ENCODE measurements at regions not wholly inside any gene's neighbourhood (a gene's known extent, or its start where the extent isn't known, plus 50 kb on each side); places are given as distances from the start of the nearest gene placed in this dataset.
A peak's percentile ranks its signal among the peaks of the same experiment; 100 is the strongest.
"Not testable (repeated sequence)": the region's sequence is repeated elsewhere in the genome, so short reads cannot be mapped to it uniquely, and the experiment has no call there.

- no peak for DNase-seq (ENCODE audit: low read depth)
- H3K4me3 ChIP-seq (ENCODE audit: control insufficient read depth, low read depth, low read length): no peak overlapping the region
- TF ChIP-seq CTCF (IDR thresholded peaks at IDR 0.05; ENCODE audit: control insufficient read depth, insufficient read depth, low read depth, low read length, missing control alignments): no peak
These were observed 198.5 kb upstream of the ADAMTSL1 start for GRCh38 chr9:18275313-18275990.

- no peak for DNase-seq (ENCODE audit: low read depth)
- no peak overlapping the region for H3K4me3 ChIP-seq (ENCODE audit: control insufficient read depth, low read depth, low read length)
- no peak for TF ChIP-seq CTCF (IDR thresholded peaks at IDR 0.05; ENCODE audit: control insufficient read depth, insufficient read depth, low read depth, low read length, missing control alignments)
These were observed 192.7 kb upstream of the ADAMTSL1 start for GRCh38 chr9:18281291-18281690.

GRCh38 chr9:18294229-18294628 is 179.7 kb upstream of the ADAMTSL1 start:
- no peak for TF ChIP-seq CTCF (IDR thresholded peaks at IDR 0.05; ENCODE audit: control insufficient read depth, insufficient read depth, low read depth, low read length, missing control alignments)

DNA sequence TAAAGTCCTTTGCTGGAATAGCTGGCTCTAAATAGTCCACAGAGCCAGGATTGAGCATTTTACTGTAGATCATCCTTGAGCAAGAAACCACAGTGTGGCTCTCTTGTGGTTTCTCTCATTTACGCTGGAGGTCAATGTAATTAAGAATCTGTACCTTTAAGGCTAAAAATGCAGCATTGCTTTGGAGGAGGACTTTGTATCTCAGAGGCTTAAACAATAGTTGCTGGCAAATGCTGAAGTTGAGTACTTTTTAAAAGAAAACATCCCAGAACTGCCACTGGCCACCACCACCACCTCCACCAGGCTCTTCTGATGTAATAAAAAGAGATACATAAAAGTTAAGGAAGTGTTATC is 177.3 kb upstream of the ADAMTSL1 start:
- no peak for DNase-seq (ENCODE audit: low read depth)
- peak overlapping the region; percentile 27 for H3K4me3 ChIP-seq (ENCODE audit: control insufficient read depth, low read depth, low read length)
- TF ChIP-seq CTCF (IDR thresholded peaks at IDR 0.05; ENCODE audit: control insufficient read depth, insufficient read depth, low read depth, low read length, missing control alignments): no peak

More at GRCh38 chr9:18294229-18294628, 179.7 kb upstream of the ADAMTSL1 start:
- no peak for DNase-seq (ENCODE audit: low read depth)
- H3K4me3 ChIP-seq (ENCODE audit: control insufficient read depth, low read depth, low read length): no peak overlapping the region

DNA sequence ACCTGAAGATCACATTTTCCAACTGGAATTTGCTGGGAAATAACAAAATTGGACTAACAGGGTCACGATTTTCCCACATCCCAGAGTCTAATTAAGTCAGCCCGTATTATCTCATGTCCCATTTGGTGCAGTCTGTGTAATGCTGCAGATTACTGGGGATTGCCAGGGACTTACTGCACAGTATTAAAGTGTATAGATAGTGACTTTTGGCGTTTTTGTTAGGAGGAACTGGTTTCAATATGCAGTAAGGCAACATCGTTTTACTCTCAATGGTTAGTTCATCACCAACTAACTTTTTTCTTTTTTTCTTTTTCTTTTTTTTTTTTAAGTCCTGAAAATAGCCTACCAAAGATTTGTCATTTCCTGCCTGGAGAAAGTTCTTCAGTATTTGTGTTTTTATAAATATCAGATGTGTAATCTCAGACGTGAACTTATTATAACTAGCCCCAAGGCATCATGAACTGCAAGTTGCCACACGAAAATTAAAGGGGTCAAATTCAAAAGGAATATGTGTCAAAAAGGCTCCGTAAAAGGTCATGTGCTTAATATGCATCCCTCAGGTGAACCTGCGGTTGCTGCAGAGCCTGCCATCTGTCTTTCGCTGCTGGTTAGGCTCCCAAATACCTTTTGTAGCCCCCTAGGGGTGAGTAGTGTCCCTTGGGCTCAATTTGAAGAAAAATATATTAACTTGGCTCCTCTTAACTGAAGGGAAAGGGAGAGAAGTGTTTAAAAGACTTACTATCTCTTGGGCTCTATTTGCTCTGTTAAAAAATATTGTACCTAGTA is 176.7 kb upstream of the ADAMTSL1 start:
- peak overlapping the region; percentile 27 for H3K4me3 ChIP-seq (ENCODE audit: control insufficient read depth, low read depth, low read length)
- peak; percentile 11 for DNase-seq (ENCODE audit: low read depth)
- peak; percentile 50 for TF ChIP-seq CTCF (IDR thresholded peaks at IDR 0.05; ENCODE audit: control insufficient read depth, insufficient read depth, low read depth, low read length, missing control alignments)

DNA sequence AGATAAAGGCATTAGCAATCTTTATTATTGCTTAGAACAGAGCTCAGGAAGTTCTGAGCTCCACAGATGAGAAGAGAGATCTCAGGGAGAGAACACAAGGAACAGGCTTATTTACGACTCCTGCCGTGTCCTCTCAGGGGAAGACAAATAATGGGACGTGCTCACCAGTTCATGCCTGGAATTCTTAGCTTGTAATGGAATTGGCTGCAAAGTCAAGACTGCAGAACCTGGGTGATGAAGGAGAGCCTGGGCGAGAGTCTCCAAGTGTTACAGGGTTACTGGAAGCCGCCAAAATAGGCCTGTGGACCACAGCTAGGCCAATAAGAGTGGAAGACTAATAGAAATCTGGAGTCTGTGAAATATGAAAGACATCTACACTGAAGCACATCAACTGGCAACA is 174.5 kb upstream of the ADAMTSL1 start:
- DNase-seq (ENCODE audit: low read depth): no peak
- no peak overlapping the region for H3K4me3 ChIP-seq (ENCODE audit: control insufficient read depth, low read depth, low read length)
- no peak for TF ChIP-seq CTCF (IDR thresholded peaks at IDR 0.05; ENCODE audit: control insufficient read depth, insufficient read depth, low read depth, low read length, missing control alignments)

- not testable (repeated sequence) for DNase-seq (ENCODE audit: low read depth); H3K4me3 ChIP-seq (ENCODE audit: control insufficient read depth, low read depth, low read length)
These were observed 168.7 kb upstream of the ADAMTSL1 start for GRCh38 chr9:18305167-18305806.

All from AG09309 (cell line).